HepG2 (cell line): ENCODE measurements at regions not wholly inside any gene's neighbourhood (a gene's known extent, or its start where the extent isn't known, plus 50 kb on each side); places are given as distances from the start of the nearest gene placed in this dataset.

ENCODE experiments used
- ATAC-seq: fragments of 200-7000 bp; cut with Tn5 transposase; 3 replicates; pipeline ENCODE4 v1.9.1; 2020; ENCODE audit warnings: mild to moderate bottlenecking, moderate library complexity
- BruUV-seq: library from RNA; stranded (reverse); fragments of 400-500 nt; replicated peaks from 2 replicates; lab custom pipeline; 2021; lab: Mats Ljungman, UMichigan
- CTCF ChIA-PET: fragments of 300-600 bp; formaldehyde crosslinking; extraction: SDS; loops from one replicate; lab custom pipeline; 2021; ENCODE audit warnings: low total read pairs, inconsistent platforms, low intra/inter-chr PET ratio; lab: Yijun Ruan, JAX
- POLR2A ChIA-PET: fragments of 350-600 bp; sonication (Branson Sonifier 250); formaldehyde crosslinking; loops from one replicate; lab custom pipeline; 2020; ENCODE audit warnings: antibody characterized with exemption, inconsistent platforms; lab: Yijun Ruan, JAX
- DNase-seq: peaks from one replicate; pipeline ENCODE4 v3.0.0-alpha.2; 2015; ENCODE audit warnings: low spot score
- FAIRE-seq: peaks from 3 replicates; lab custom pipeline; 2011; peaks lifted over from hg19 to GRCh38; lab: Jason Lieb, UNC
- H2AFZ ChIP-seq: one replicate; pipeline ENCODE4 v1.6.1; 2011; ENCODE audit warnings: low read length, inconsistent platforms
- H3K27ac ChIP-seq: fragments of 300-600 bp; 3 replicates; pipeline ENCODE4 v1.8.0; 2011; ENCODE audit warnings: mixed run types, mild to moderate bottlenecking, mixed read lengths, low read length, inconsistent platforms; ENCODE audit not compliant: insufficient read depth; ENCODE audit errors: extremely low read length
- H3K27me3 ChIP-seq, 2 experiments: fragments of 200-600 bp in 1 of 2; 2 replicates in 1 of 2; 3 replicates in 1 of 2; pipeline versions ENCODE4 v1.6.0 to v1.8.0; 2011; ENCODE audit warnings: low read length in 2 of 2, mild to moderate bottlenecking in 2 of 2, moderate library complexity in 2 of 2, inconsistent platforms in 1 of 2; ENCODE audit not compliant: insufficient read depth in 2 of 2, control insufficient read depth in 1 of 2
- H3K36me3 ChIP-seq, 2 experiments: fragments of 200-600 bp in 1 of 2; replicated peaks in 1 of 2; 2 replicates in 1 of 2; 3 replicates in 1 of 2; pipeline versions ENCODE4 v1.5.1 to v1.8.0; 2011; ENCODE audit warnings: low read length in 2 of 2, inconsistent platforms in 1 of 2; ENCODE audit not compliant: insufficient read depth in 2 of 2, control insufficient read depth in 1 of 2
- H3K4me1 ChIP-seq: 2 replicates; pipeline ENCODE4 v1.5.1; 2012; ENCODE audit warnings: low read length, inconsistent platforms; ENCODE audit not compliant: insufficient read depth
- H3K4me2 ChIP-seq: 2 replicates; pipeline ENCODE4 v1.6.0; 2011; ENCODE audit warnings: low read depth, low read length, inconsistent platforms
- H3K4me3 ChIP-seq, 3 experiments: fragments of 200-600 bp in 1 of 3; sonication (generic), shearing (Covaris generic) in 1 of 3; replicated peaks in 1 of 3; 2 replicates each; pipeline ENCODE4 v1.5.1; 2011 to 2016; ENCODE audit warnings: low read length in 3 of 3, inconsistent platforms in 2 of 3, low read depth in 2 of 3, mild to moderate bottlenecking in 2 of 3, control low read depth in 1 of 3, mixed read lengths in 1 of 3; ENCODE audit not compliant: insufficient read depth in 1 of 3
- H3K79me2 ChIP-seq: one replicate; pipeline ENCODE4 v1.6.1; 2011; ENCODE audit warnings: low read length, inconsistent platforms; ENCODE audit not compliant: insufficient read depth
- H3K9ac ChIP-seq: 2 replicates; pipeline ENCODE4 v1.6.0; 2011; ENCODE audit warnings: mild to moderate bottlenecking, low read depth, low read length, inconsistent platforms; ENCODE audit not compliant: insufficient read depth
- H3K9me3 ChIP-seq: 2 replicates; pipeline ENCODE4 v1.5.1; 2012; ENCODE audit warnings: mild to moderate bottlenecking, low read length
- H4K20me1 ChIP-seq: 2 replicates; pipeline ENCODE4 v1.6.0; 2011; ENCODE audit warnings: inconsistent platforms, mild to moderate bottlenecking, low read length, moderate library complexity; ENCODE audit not compliant: insufficient read depth
- PAX8 ChIP-seq: sonication (generic); formaldehyde crosslinking; IDR thresholded peaks from 2 replicates; pipeline ENCODE4 v1.8.0; 2022; ENCODE audit warnings: mild to moderate bottlenecking, missing genetic modification reagents, borderline replicate concordance
- PITX1 ChIP-seq: sonication (generic); formaldehyde crosslinking; IDR thresholded peaks from 2 replicates; pipeline ENCODE4 v1.5.1; 2020; ENCODE audit warnings: mild to moderate bottlenecking, missing genetic modification reagents
- SATB2 ChIP-seq: sonication (generic); formaldehyde crosslinking; IDR thresholded peaks from 2 replicates; pipeline ENCODE4 v1.5.0; 2020; ENCODE audit warnings: missing genetic modification reagents
- SMC3 ChIP-seq: IDR thresholded peaks from 2 replicates; pipeline ENCODE4 v1.6.1; 2011; ENCODE audit warnings: low read length, improper control_type of control experiment
- STAT5B ChIP-seq: sonication (generic); formaldehyde crosslinking; IDR thresholded peaks from 2 replicates; pipeline ENCODE4 v1.4.0; 2020; ENCODE audit warnings: missing genetic modification reagents
- ZNF546 ChIP-seq: sonication (generic); formaldehyde crosslinking; conservative IDR thresholded peaks from 2 replicates; pipeline ENCODE4 v1.8.1; 2023; ENCODE audit warnings: mild to moderate bottlenecking, missing genetic modification reagents
- ZNF552 ChIP-seq: sonication (generic); formaldehyde crosslinking; IDR thresholded peaks from 2 replicates; pipeline ENCODE4 v1.9.0; 2022; ENCODE audit warnings: missing genetic modification reagents, mild to moderate bottlenecking, borderline replicate concordance
- WGBS: methylation state at CpG from one replicate; pipeline ENCODE4 v1.1.6; 2017; ENCODE audit warnings: low lambda C conversion rate; 5-methylcytosine and 5-hydroxymethylcytosine counted together
- in situ Hi-C: cut with HindIII; loops from 2 replicates; pipeline ENCODE4 v1.10.0; 2017; ENCODE audit warnings: low pct_unique_long_range_greater_than_20kb; ENCODE audit not compliant: extremely low pct_ligation_motif_present
- intact Hi-C: fragments of 100-400 bp; cut with micrococcal nuclease; formaldehyde crosslinking; loops from one replicate; pipeline ENCODE4 v1.10.0; 2022; ENCODE audit not compliant: unreplicated experiment
- TF ChIP-seq, protein P1 (sequence below): sonication (generic); formaldehyde crosslinking; IDR thresholded peaks from 2 replicates; pipeline ENCODE4 v1.5.0; 2020; ENCODE audit warnings: mild to moderate bottlenecking, missing genetic modification reagents
- TF ChIP-seq, protein P2 (sequence below): sonication (generic); formaldehyde crosslinking; IDR thresholded peaks from 2 replicates; pipeline ENCODE4 v1.5.1; 2020; ENCODE audit warnings: missing genetic modification reagents, mild to moderate bottlenecking, borderline replicate concordance
- TF ChIP-seq, protein P3 (sequence below): sonication (generic); formaldehyde crosslinking; IDR thresholded peaks from 2 replicates; pipeline ENCODE4 v1.4.0; 2020; ENCODE audit warnings: missing genetic modification reagents

DNA sequence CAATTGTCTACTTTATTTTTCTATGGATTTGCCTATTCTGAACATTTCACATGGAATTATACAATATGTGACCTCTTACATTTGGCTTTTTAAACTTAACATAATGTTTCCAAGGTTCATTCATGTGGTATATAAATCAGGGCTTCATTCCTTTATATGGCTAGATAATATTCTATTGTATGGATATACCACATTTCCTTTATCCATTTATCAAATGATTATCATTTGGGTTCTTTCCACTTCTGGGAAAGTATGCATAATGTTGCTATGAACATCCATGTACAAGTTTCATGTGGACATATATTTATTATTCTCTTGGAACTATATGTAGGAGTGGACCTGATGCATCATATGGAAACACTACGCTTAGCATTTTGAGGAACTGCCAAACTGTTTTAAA, 99.7 kb upstream of the NCKAP5 start:
- no peak for FAIRE-seq
- CTCF ChIA-PET, result no interaction called here
- Histone ChIP-seq H3K36me3 (no peaks in the 10 kb centered on the region), H3K9ac (no peak overlapping the region), H3K27me3 (no peaks in the 10 kb centered on the region), H2AFZ (no peak overlapping the region), H3K9me3 (no peaks in the 10 kb centered on the region), H3K4me1 (no peaks in the 10 kb centered on the region), H3K4me3 (no peak overlapping the region), H4K20me1 (no peaks in the 10 kb centered on the region), H3K79me2 (no peaks in the 10 kb centered on the region), H3K4me2 (no peak overlapping the region), H3K27ac (no peak overlapping the region)
- ATAC-seq, result no peak
- POLR2A ChIA-PET, result no interaction called here
- intact Hi-C loops (no loop called here), in situ Hi-C loops (no loop called here)
- no peak for DNase-seq
- no TSS peak for BruUV-seq
- 25% methylated on average over 1 of the region's 1 CpG for WGBS
- TF ChIP-seq SMC3, result no peak
- TF ChIP-seq PITX1 (CRISPR knock-in tag), result no peak
- TF ChIP-seq, protein P1, sequence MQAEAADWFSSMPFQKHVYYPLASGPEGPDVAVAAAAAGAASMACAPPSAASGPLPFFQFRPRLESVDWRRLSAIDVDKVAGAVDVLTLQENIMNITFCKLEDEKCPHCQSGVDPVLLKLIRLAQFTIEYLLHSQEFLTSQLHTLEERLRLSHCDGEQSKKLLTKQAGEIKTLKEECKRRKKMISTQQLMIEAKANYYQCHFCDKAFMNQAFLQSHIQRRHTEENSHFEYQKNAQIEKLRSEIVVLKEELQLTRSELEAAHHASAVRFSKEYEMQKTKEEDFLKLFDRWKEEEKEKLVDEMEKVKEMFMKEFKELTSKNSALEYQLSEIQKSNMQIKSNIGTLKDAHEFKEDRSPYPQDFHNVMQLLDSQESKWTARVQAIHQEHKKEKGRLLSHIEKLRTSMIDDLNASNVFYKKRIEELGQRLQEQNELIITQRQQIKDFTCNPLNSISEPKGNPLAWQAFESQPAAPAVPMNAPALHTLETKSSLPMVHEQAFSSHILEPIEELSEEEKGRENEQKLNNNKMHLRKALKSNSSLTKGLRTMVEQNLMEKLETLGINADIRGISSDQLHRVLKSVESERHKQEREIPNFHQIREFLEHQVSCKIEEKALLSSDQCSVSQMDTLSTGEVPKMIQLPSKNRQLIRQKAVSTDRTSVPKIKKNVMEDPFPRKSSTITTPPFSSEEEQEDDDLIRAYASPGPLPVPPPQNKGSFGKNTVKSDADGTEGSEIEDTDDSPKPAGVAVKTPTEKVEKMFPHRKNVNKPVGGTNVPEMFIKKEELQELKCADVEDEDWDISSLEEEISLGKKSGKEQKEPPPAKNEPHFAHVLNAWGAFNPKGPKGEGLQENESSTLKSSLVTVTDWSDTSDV (CRISPR knock-in tag), result no peak
- TF ChIP-seq SATB2 (CRISPR knock-in tag), result no peak
- no peak for TF ChIP-seq ZNF546 (CRISPR knock-in tag)
- TF ChIP-seq ZNF552 (CRISPR knock-in tag), result no peak
- TF ChIP-seq, protein P2, sequence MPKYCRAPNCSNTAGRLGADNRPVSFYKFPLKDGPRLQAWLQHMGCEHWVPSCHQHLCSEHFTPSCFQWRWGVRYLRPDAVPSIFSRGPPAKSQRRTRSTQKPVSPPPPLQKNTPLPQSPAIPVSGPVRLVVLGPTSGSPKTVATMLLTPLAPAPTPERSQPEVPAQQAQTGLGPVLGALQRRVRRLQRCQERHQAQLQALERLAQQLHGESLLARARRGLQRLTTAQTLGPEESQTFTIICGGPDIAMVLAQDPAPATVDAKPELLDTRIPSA (CRISPR knock-in tag), result no peak
- TF ChIP-seq, protein P3, sequence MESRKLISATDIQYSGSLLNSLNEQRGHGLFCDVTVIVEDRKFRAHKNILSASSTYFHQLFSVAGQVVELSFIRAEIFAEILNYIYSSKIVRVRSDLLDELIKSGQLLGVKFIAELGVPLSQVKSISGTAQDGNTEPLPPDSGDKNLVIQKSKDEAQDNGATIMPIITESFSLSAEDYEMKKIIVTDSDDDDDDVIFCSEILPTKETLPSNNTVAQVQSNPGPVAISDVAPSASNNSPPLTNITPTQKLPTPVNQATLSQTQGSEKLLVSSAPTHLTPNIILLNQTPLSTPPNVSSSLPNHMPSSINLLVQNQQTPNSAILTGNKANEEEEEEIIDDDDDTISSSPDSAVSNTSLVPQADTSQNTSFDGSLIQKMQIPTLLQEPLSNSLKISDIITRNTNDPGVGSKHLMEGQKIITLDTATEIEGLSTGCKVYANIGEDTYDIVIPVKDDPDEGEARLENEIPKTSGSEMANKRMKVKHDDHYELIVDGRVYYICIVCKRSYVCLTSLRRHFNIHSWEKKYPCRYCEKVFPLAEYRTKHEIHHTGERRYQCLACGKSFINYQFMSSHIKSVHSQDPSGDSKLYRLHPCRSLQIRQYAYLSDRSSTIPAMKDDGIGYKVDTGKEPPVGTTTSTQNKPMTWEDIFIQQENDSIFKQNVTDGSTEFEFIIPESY, result no peak
- no peak for TF ChIP-seq STAT5B (CRISPR knock-in tag)
- TF ChIP-seq PAX8 (CRISPR knock-in tag), result no peak
